BLaER1 (cell line): ENCODE measurements at regions not wholly inside any gene's neighbourhood (a gene's known extent, or its start where the extent isn't known, plus 50 kb on each side); places are given as distances from the start of the nearest gene placed in this dataset.
"Not testable (repeated sequence)": the region's sequence is repeated elsewhere in the genome, so short reads cannot be mapped to it uniquely, and the experiment has no call there.

Source experiments
- H3K27ac ChIP-seq: shearing (Covaris generic); formaldehyde crosslinking; 2 replicates; pipeline ENCODE4 v1.8.1; 2022
- H3K27me3 ChIP-seq: shearing (Covaris generic); formaldehyde crosslinking; 2 replicates; pipeline ENCODE4 v1.8.1; 2022
- H3K36me3 ChIP-seq: shearing (Covaris generic); formaldehyde crosslinking; 2 replicates; pipeline ENCODE4 v1.8.1; 2022
- H3K4me1 ChIP-seq: shearing (Covaris generic); formaldehyde crosslinking; 2 replicates; pipeline ENCODE4 v1.8.1; 2022
- H3K4me2 ChIP-seq: shearing (Covaris generic); formaldehyde crosslinking; 2 replicates; pipeline ENCODE4 v1.8.1; 2022
- H3K4me3 ChIP-seq: shearing (Covaris generic); formaldehyde crosslinking; 2 replicates; pipeline ENCODE4 v1.8.1; 2022
- H3K9ac ChIP-seq: shearing (Covaris generic); formaldehyde crosslinking; 2 replicates; pipeline ENCODE4 v1.8.1; 2022
- H3K9me3 ChIP-seq: shearing (Covaris generic); formaldehyde crosslinking; 2 replicates; pipeline ENCODE4 v1.8.1; 2022
- H4K20me1 ChIP-seq: shearing (Covaris generic); formaldehyde crosslinking; 2 replicates; pipeline ENCODE4 v1.8.1; 2022
- Cebpa-rat ChIP-seq: shearing (Covaris generic); IDR thresholded peaks from 2 replicates; pipeline ENCODE4 v1.8.1; 2022

- Histone ChIP-seq H3K9ac (no peak overlapping the region), H3K4me3 (no peak overlapping the region), H3K4me2 (no peak overlapping the region), H3K27ac (no peak overlapping the region), H3K4me1 (no peaks in the 10 kb centered on the region), H3K27me3 (no peaks in the 10 kb centered on the region), H3K9me3 (peaks cover 23% of the 10 kb centered on the region), H4K20me1 (no peaks in the 10 kb centered on the region), H3K36me3 (no peaks in the 10 kb centered on the region)
- TF ChIP-seq Cebpa-rat = no peak
Measured at GRCh38 chr13:49859560-49859959, 67.1 kb upstream of the KPNA3 start.

- H3K9me3 ChIP-seq = peaks cover 34% of the 10 kb centered on the region
- H3K4me1 ChIP-seq = no peaks in the 10 kb centered on the region
- H3K27me3 ChIP-seq = no peaks in the 10 kb centered on the region
- no peak overlapping the region for H3K4me2 ChIP-seq
- no peak overlapping the region for H3K9ac ChIP-seq
- no peak overlapping the region for H3K4me3 ChIP-seq
- H3K36me3 ChIP-seq = no peaks in the 10 kb centered on the region
- no peaks in the 10 kb centered on the region for H4K20me1 ChIP-seq
- peak; percentile 43; the same call in 1 of the 2 replicates for TF ChIP-seq Cebpa-rat
- H3K27ac ChIP-seq = no peak overlapping the region
Measured at GRCh38 chr13:49858178-49858856, 65.8 kb upstream of the KPNA3 start.

GRCh38 chr13:49855930-49856329 is 63.4 kb upstream of the KPNA3 start:
- no peak overlapping the region for H3K9ac ChIP-seq
- no peak for TF ChIP-seq Cebpa-rat

GRCh38 chr13:49853535-49853934 is 61.1 kb upstream of the KPNA3 start:
- Histone ChIP-seq H3K36me3 (no peaks in the 10 kb centered on the region), H3K27ac (no peak overlapping the region), H3K4me3 (no peak overlapping the region), H4K20me1 (no peaks in the 10 kb centered on the region), H3K9ac (no peak overlapping the region), H3K9me3 (peaks cover 49% of the 10 kb centered on the region), H3K27me3 (no peaks in the 10 kb centered on the region), H3K4me2 (no peak overlapping the region), H3K4me1 (no peaks in the 10 kb centered on the region)
- no peak for TF ChIP-seq Cebpa-rat

More at GRCh38 chr13:49855930-49856329, 63.4 kb upstream of the KPNA3 start:
- H3K4me2 ChIP-seq = no peak overlapping the region
- peaks cover 49% of the 10 kb centered on the region for H3K9me3 ChIP-seq
- no peaks in the 10 kb centered on the region for H3K4me1 ChIP-seq
- H3K27ac ChIP-seq = no peak overlapping the region
- H3K4me3 ChIP-seq = no peak overlapping the region
- no peaks in the 10 kb centered on the region for H3K36me3 ChIP-seq
- H3K27me3 ChIP-seq = no peaks in the 10 kb centered on the region
- no peaks in the 10 kb centered on the region for H4K20me1 ChIP-seq

GRCh38 chr13:49852460-49852859 is 60.0 kb upstream of the KPNA3 start:
- not testable (repeated sequence) for H3K4me3 ChIP-seq, H3K4me1 ChIP-seq, H3K27ac ChIP-seq, H3K4me2 ChIP-seq, H4K20me1 ChIP-seq, H3K9ac ChIP-seq, H3K27me3 ChIP-seq, H3K36me3 ChIP-seq
- peaks cover 49% of the 10 kb centered on the region for H3K9me3 ChIP-seq

GRCh38 chr13:49844181-49844580 is 51.7 kb upstream of the KPNA3 start:
- Histone ChIP-seq H3K4me3 (no peak overlapping the region), H3K4me1 (no peaks in the 10 kb centered on the region), H3K27me3 (no peaks in the 10 kb centered on the region), H4K20me1 (no peaks in the 10 kb centered on the region), H3K27ac (no peak overlapping the region), H3K9me3 (no peaks in the 10 kb centered on the region), H3K4me2 (no peak overlapping the region), H3K9ac (no peak overlapping the region), H3K36me3 (no peaks in the 10 kb centered on the region)
- TF ChIP-seq Cebpa-rat = no peak
